ENCODE measurements at regions not wholly inside any gene's neighbourhood (a gene's known extent, or its start where the extent isn't known, plus 50 kb on each side); places are given as distances from the start of the nearest gene placed in this dataset.

DNA sequence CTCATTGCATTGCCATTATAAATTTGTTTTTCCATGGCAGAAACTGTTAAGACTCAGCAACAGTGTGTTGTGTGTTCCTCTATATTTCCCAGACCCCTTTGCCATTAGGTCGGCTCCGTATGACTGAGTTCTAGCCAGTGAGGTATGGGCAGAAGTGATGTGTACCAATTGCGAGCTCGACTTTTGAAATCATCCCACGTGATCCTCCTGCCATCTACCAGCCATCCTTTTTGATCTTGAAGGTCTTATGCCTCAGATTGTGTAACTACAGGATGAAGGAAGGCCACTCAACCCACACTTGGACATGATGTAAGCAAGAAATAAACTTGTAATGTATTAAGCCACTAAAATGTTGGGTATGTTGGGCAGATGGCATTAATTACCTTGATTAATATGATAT, 562.3 kb downstream of the PDCD6IP start:
- in situ Hi-C loops (cut with HindIII; ENCODE audit: low sequenced_read_pairs) = no loop called here

DNA sequence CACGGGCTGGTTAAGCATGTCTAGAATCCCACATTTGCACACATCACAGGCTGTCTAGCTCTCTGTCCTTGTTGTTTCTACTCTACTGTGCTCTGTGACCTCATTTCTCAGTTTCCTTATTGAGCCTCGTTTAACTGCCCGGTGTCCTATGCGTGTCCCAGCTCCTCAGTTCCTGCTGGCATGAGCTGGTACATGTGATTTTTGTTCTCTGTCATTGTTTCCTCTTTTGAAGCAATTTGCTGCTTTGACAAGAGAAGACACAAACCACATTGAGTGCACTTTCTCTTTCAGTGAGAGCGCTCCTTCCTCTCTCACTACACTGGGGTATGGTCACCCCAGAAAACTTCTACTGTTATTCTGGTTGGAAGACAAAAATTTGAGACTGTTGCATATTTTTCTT, 563.5 kb downstream of the PDCD6IP start:
- in situ Hi-C loops (cut with HindIII; ENCODE audit: low sequenced_read_pairs) = no loop called here

DNA sequence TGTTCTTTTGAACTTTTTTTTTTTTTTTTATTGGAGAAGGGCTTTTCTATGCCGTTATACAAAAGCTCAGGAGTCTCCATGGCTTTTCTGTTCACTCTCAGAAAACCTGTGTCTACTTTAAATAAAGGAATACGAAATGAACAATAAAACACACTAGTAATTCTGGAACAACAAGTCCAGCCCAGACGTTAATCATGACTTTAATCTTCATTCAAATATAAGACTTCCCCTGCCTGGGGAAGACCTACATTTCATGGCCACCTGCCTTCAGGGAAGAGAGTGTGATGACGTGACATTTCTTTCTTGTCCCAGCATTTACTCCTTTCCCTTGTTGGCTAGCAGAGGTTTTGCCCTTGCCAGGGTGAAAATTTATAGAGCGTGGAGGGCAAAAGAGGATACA, 564.5 kb downstream of the PDCD6IP start:
- in situ Hi-C loops (cut with HindIII; ENCODE audit: low sequenced_read_pairs) = no loop called here

DNA sequence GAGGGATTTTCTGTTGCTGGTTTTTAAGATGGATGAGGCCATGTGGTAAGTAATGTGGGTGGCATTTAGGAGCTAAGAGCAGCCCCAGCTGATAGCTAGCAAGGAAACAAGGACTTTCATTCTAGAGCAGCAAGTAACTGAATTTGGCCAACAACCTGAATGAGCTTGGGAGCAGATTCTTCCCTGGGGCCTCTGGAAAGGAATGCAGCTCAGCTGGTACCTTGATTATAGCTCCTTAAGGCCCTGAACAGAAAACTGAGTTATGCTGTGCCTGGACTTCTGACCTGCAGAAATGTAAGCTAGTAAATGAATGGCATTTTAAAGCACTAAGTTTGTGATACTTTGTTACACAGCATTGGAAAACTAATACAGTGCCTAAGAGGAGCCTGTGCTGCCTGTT, 565.5 kb downstream of the PDCD6IP start:
- in situ Hi-C loops (cut with HindIII; ENCODE audit: low sequenced_read_pairs) = no loop called here

DNA sequence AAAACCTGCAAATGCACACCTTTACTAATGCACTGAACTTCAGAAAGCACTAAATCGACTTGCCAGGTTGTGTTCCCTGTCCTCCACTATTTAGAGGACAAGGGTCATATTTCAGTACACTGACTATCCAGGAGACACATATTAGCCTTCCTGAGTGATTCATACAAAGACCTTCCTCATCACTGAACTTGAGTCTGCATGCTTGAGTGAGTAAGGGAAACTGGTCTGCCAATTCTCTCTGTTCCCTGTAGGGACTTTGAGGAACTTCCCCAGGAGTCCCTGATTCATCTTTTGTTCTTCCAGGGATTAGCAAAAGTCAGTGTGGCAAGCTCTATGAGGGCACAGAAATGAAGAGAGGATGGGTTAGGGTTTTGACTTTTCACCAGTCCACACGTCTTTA, 565.9 kb downstream of the PDCD6IP start:
- in situ Hi-C loops (cut with HindIII; ENCODE audit: low sequenced_read_pairs) = no loop called here

DNA sequence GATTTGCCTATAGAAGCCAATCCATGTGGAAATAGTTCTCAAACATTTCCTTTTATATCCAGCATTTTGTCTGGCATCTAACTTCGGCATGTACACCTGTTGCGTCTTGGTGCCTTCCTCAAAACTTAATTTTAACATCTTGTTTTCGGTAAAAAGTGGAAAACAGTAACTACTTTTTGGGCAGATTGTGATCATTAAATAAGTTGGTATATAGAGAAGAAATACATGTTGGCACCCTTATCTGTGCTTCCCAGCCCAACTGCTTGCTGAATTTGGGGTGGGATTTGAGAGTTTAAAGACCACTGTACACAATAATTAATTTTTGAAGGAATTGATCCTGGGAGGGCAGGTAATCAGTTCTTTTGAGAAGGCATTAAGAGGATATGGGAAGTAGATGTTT, 566.8 kb downstream of the PDCD6IP start:
- in situ Hi-C loops (cut with HindIII; ENCODE audit: low sequenced_read_pairs) = no loop called here

DNA sequence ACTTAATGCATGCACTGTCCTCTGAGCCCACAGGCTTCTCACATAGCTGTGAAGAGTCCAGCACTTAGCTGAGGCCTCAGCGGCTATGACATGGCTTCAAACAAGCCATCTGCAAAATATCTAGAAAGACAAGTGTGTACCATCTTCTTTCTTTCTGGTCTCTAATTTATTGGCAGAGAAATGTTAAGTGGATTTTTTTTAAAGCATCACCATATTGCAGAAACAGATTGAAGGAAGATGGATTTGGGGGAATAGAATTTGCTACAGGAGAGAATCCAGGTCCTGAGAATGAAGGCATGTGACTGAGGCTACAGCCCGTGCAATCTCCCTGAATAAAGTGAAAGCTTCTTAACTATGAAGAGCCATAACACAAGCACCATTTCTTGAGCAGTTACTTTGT, 567.3 kb downstream of the PDCD6IP start:
- in situ Hi-C loops (cut with HindIII; ENCODE audit: low sequenced_read_pairs) = no loop called here

DNA sequence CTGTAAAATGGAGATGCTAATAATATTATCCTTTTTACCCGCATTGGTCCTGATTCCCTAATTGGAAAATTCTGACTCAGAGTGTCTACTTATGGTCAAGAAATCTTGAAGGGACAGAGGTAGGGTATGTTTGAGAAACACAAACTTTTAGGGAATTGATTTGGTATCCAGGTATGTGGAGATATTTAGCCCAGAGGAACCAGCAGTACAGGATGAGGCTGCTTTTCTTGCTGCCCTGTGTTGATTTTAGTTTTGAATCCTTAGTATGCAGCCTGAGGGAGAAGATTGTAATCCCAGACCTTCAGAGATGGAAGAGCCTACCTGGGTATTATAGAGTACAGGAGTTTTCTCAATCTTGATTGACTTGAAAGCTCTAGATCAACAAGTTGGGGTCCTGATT, 569.1 kb downstream of the PDCD6IP start:
- in situ Hi-C loops (cut with HindIII; ENCODE audit: low sequenced_read_pairs) = no loop called here

DNA sequence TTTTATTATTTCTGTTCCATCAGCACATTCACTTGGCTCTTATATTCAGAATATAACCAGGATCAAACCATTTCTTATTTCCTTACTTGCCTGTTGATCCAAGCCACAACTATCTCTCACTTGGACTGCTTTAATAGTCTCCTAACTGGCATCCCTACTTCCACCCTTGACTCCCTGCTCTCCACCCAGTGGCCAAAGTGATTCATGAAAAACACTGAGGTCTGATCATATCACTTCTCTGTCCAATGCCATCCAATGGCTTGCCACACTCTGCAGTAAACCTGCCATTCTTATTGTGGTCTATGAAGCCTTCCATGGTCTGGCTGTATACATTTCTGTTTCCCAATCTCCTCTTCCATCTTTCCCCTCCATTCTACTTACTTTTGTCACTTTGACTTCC, 576.1 kb downstream of the PDCD6IP start:
- in situ Hi-C loops (cut with HindIII; ENCODE audit: low sequenced_read_pairs) = no loop called here

DNA sequence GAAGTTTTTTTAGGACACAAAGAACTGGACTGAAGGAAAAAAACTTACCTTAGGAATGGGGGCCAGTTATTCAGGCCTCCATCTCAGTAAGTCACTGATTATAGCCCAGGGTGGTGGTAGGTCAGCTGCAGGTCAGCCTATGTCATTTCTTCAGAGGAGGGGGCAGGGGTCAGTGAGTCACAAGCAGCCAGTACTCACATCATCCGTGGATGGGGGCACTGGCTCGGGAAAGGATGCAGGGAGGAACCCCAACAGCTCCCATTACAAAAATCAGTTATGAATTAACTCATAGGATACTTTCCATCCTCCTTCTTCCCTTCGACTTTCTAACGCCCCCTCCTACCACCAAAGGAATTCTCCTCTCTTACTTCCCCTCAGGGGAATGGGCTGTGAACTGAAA, 578.3 kb downstream of the PDCD6IP start:
- in situ Hi-C loops (cut with HindIII; ENCODE audit: low sequenced_read_pairs) = no loop called here

DNA sequence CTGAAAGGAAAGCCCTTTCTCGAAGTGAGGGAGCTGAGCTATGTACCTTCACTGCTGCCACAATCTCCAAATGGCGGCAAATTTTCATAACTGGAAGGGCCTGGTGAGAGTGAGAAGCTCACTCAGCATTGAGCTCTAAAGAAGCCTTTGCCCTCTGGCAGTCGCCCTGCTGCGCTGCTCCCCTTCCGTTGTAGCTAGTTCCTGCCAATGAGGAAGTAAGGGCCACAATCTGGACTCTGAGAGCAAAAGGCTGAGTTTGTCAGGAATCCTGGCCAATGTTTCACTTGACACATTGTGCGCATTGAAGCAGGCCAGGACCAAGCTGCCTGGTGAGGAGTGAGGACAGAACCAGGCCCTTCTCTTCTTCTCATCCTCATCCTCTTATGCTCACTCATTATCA, 579.5 kb downstream of the PDCD6IP start:
- in situ Hi-C loops (cut with HindIII; ENCODE audit: low sequenced_read_pairs) = no loop called here

DNA sequence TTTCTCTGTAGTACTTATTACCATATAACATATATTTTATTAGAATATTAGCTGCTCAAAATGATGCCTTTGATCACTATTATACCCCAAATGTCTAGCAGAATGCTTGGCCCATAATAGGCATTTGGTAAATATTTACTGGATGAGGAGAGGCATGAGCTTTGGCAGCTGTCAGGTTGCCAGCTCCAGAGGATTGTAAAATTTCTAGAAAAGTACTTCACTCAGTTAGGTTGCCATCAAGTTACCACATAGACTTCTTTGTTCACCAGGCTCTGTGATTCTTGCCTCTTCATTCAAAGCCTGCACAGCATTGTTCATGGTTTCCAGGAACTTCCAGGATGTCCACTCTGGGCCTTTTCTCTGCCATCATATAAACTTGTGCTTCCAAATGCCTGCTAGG, 582.8 kb downstream of the PDCD6IP start:
- in situ Hi-C loops (cut with HindIII; ENCODE audit: low sequenced_read_pairs) = no loop called here

DNA sequence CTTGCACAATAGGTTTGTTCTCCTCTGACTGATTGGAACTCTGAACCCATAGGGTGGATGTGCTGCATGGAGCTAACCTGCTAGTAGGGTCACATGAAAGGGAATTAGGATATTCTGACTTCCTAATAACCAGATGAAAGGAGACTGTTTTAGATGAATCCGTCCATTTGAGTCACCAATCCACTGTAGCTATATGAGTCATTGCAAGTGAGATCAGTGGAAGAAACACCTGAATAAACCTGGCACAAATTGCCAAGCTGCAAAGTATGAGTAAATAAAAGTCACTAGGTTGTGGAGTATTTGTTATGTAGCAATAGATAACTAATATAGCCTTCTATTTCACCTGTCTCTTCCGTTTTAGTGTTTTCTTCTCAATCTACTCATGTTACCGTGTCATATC, 584.4 kb downstream of the PDCD6IP start:
- in situ Hi-C loops (cut with HindIII; ENCODE audit: low sequenced_read_pairs) = no loop called here

DNA sequence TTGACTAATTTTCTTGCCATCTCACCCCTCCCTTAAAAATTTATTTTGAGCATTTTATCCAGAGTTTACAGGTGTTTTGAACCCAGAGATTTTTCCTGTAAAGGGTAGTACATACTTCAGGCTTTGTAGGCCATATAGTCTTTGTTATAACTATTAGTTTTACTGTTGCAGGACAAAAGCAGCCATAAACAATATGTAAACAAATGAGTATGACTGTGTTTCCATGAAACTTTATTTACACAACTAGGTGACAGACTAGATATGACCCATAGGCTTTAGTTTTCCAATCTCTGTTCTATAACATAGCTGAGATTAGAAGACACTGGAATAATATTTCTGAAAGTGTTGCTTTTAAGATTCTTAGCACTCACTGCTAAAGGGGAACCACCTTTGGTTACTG, 587.9 kb downstream of the PDCD6IP start:
- in situ Hi-C loops (cut with HindIII; ENCODE audit: low sequenced_read_pairs) = no loop called here

DNA sequence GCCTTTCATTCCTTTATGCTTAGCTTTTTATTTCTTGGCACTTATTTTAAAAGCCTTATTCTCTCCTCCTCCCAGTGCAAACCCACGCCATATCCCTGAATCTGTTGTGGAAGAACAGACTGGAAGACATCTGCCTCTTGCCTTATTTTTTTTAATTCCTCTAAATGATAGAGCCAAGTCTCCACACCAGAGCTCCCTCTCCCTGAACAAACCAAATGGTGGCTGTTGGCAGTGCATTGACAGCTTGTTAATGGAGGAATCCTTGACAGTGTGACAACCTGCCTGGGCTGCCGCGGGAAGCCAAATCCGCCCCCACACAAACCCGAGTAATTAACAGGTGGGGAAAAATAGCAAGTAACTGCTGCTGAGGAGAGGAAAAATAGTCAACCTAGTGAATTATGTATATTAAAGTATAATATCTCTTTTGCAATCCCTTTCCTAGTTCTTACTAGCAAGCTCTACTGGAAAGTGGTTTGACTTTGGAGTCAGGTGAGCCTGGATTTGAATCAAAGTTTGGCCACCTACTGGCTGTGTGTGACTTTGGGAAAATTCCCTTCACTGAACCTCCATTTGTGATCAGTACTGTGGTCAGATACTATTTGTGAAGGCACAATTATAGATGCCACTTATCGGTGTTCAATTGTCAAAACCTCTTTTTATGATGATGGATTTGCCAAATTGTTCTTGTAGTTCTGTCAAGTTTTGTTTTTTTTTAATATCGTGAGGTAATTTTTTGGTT, 589.6 kb downstream of the PDCD6IP start:
- in situ Hi-C loops (cut with HindIII; ENCODE audit: low sequenced_read_pairs) = no loop called here

DNA sequence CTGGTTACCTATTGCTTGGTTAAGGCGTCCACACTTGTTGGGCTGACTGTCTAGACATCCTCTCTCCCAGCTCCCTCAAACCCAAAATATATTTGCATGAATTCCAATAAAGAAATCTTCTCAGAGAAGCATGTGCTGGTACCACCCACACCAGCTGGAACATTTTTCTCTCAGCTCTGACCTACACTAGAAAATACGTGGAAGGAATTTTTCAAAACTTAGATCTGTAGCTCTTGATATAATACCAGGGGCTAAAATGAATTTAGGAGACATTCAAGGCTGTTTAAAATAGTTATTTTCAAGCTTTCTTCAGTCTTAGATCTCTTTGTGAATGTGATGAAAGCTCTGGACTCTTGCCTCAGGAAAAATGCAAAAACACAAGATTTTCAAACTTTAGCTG, 590.4 kb downstream of the PDCD6IP start:
- in situ Hi-C loops (cut with HindIII; ENCODE audit: low sequenced_read_pairs) = no loop called here

DNA sequence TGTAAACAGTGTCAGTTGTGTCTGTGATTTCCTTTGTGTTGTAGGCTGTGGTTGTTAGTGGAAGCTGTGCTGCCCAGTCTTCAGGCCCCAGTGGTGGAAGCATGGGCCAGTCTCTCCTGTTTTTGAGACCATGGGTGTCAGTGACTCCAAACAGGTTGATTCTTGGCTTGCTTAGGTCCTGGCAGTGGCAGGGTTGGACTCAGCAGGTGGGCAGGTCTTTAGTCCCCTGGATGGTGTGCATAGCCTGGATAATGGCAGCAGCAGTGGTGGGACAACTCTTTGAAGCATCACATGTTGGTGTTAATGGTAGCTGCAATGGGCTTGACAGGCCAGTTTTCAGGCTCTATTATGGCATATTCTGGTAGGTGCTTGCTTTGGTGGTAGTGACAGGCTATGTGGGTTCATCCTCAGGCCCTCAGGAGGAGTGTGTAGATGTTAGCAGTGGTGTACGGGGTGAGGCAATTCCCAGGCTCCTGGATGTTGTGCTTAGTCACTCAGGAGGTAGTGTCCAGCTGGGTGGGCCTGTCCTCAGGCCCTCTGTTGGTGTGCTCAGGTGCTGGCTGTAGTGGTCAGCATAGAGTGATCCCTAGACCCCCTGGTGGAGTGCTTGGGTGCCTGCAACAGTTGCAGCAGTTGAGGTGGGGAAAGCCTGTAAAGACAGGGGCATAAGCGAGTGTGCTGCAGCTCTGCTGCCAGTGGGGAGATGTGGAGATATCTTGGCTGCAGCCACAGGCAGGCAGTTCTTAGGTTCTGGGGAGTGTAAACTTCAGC, 596.7 kb downstream of the PDCD6IP start:
- in situ Hi-C loops (cut with HindIII; ENCODE audit: low sequenced_read_pairs) = no loop called here

DNA sequence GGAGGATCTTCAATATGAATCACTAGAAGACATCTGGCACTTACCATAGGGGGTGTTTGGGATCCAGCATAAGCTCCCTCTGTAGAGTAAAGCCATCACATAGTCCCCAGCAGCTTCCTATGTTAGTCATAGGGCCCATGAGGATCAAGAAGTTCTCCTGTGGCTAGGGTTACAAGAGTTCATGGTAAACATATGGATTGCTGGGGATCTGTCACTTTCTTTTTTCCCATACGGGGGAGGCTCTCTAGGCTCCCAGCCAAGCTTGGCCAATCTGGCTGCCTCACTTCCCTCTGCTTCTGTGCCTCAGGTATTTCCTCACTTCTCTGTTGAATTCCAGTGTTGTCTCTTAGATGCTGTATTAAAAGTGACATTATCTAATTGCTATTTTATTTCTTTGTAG, 597.9 kb downstream of the PDCD6IP start:
- in situ Hi-C loops (cut with HindIII; ENCODE audit: low sequenced_read_pairs) = no loop called here

DNA sequence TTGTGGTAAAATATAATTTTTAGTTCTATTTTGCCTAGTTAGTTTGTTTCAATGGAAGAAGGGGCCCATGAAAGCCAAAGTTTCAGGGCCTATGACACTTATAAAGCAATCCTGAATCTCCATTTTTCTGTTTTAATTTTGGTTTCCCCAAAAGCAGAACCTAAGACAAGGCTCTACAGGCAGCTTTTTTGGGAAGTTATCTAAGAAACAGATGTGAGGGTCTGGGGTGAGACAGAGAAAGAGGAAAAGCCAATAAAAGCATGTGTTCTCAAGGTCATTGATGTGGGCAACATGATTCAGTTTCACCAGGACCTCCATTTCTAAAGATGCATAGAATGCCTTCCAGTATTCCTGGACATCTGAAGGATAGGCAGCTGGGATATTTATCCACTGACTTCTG, 598.5 kb downstream of the PDCD6IP start:
- in situ Hi-C loops (cut with HindIII; ENCODE audit: low sequenced_read_pairs) = no loop called here

DNA sequence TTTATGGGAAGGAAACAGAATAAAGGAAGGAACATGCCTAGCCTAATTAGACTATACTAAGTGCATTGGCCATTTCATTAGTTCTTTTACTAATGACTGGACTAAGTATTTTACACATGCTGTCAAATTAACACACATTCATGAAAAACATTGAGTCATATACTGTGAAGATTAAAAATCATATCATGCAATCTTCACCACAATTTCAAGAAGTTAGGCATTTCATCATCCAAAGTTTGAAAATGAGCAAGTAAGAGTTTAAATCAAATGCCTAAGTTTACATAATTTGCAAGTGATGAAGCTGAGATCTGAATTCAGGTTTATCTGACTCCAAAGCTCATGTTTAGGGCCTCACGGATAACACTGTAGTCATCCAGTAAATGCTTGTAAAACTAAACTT, 601.0 kb downstream of the PDCD6IP start:
- in situ Hi-C loops (cut with HindIII; ENCODE audit: low sequenced_read_pairs) = no loop called here

DNA sequence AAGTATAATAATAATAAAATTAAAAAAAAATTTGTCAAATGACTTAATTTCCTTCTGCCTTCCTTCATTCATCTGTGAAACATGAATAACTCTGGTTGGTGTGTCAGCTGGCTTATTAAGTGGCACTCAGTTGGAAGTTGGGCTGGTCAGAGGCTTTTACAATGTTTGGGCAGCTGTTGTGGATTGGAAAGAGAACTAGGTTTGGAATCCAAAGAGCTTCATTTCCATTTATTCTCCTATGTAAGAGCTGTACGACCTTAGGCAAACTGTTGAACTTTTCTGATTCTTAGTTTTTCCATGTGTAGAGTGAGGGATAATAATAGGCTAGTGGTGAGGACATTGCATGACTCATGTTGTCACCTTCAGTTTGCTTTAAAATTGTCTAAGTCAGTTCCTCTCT, 606.7 kb downstream of the PDCD6IP start:
- in situ Hi-C loops (cut with HindIII; ENCODE audit: low sequenced_read_pairs) = no loop called here

DNA sequence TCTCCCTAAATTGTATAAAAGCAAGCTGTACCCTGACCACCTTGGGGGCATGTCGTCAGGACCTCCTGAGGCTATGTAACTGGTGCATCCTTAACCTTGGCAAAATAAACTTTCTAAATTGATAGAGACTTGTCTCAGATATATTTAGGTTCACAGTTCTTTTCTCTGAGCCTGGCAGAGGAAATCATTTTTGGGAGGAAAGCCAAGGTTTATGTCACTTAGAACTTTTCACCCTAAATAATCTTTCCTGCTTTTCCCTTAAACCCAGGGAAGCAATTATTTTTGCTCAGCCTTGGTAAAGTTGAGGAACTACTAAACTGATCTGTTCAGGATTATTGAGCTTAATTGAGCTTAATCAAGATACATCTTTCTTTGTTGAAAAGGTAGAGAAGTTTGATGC, 608.9 kb downstream of the PDCD6IP start:
- in situ Hi-C loops (cut with HindIII; ENCODE audit: low sequenced_read_pairs) = no loop called here

DNA sequence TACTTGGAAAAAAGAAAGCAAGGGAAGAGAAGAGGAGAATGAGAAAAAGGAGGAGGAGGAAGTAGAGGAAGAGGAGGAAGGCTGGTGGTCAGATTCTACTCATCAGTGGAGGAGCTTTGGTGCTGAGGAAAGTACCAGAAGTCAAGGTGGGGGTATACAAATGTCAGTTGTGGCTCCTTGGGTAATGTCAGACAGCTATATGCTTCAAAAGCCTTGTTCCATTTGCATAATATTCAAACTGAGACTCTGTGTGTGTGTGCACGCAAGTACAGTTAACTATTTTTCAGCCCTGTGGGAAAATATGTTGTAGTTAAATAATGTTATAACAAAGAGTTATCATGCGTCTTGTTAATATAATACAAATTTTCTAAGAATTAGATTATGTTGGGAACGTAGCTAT, 609.7 kb downstream of the PDCD6IP start:
- in situ Hi-C loops (cut with HindIII; ENCODE audit: low sequenced_read_pairs) = no loop called here

Measured in DLD1 (cell line).